Retinal pigment epithelial cell (primary cell): ENCODE measurements at regions not wholly inside any gene's neighbourhood (a gene's known extent, or its start where the extent isn't known, plus 50 kb on each side); places are given as distances from the start of the nearest gene placed in this dataset.
"Not testable (repeated sequence)": the region's sequence is repeated elsewhere in the genome, so short reads cannot be mapped to it uniquely, and the experiment has no call there.

Experiments
- DNase-seq: peaks from one replicate; pipeline ENCODE4 v3.0.0-alpha.2; 2010; ENCODE audit warnings: low read depth
- H3K4me3 ChIP-seq: 2 replicates; pipeline ENCODE4 v1.5.1; 2011; ENCODE audit warnings: mild to moderate bottlenecking, low read length, control low read depth, moderate library complexity
- CTCF ChIP-seq: conservative IDR thresholded peaks from 2 replicates; pipeline ENCODE4 v1.5.1; 2011; ENCODE audit warnings: low read depth, low read length, control low read depth, inconsistent platforms

- no peak overlapping the region for H3K4me3 ChIP-seq
- TF ChIP-seq CTCF, result no peak
- peak; percentile 77 for DNase-seq
Measured at GRCh38 chr10:61197057-61197456, 253.1 kb upstream of the RHOBTB1 start.

DNA sequence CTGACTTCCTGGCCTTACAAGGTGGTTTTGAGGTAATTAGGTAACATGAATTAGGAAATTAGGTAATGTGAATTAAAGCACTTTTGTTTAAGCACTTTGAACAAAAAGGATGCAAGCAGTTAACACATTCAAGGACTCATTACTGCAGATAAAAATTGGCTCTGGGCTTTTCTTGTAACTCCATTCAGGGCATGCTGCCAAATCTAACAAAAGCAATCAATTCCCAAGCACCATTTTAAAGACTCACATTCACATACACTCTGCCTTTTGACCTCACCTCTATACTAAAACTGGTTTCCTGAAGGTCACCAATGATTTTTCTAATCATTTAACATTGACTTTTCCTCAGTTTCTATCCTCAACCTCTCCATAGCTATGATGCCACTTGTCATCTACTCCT is 251.2 kb upstream of the RHOBTB1 start:
- no peak for TF ChIP-seq CTCF
- H3K4me3 ChIP-seq, result no peak overlapping the region
- DNase-seq, result no peak

GRCh38 chr10:61192589-61192988 is 248.6 kb upstream of the RHOBTB1 start:
- not testable (repeated sequence) for DNase-seq, H3K4me3 ChIP-seq

DNA sequence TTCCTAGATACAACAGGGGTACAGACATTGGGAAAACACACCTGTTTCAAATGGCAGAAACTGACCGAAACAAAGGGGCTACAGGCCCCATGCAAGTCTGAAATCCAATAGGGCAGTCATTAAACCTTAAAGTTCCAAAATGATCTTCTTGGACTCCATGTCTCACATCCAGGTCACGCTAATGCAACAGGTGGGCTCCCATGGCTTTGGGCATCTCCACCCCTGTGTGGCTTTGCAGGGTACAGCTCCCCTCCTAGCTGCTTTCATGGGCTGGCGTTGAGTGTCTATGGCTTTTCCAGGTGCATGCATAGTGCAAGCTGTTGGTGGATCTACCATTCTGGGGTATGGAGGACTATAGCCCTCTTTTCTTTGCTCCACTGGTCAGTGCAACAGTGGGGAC is 248.1 kb upstream of the RHOBTB1 start:
- no peak for DNase-seq
- TF ChIP-seq CTCF, result no peak
- H3K4me3 ChIP-seq, result no peak overlapping the region

DNA sequence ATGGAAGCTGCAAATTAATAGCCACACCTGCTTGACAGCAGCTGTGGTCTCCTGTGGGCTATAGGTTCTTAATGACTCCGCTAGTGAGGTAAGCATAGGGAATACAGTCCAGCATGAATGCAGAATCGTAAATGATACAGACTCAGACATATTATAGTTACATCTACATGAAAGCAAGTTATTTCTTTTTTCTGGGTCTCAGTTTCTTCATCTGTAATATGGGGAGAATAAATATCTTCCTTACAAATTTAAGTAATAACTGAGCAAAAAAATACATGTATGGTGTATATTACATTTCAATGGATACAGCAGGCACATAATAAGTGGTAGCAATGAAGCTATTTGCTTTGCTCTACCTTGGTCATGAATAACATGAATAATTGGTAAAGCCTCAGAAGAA is 245.9 kb upstream of the RHOBTB1 start:
- TF ChIP-seq CTCF, result no peak

GRCh38 chr10:61188691-61189090 is 244.7 kb upstream of the RHOBTB1 start:
- no peak for DNase-seq
- TF ChIP-seq CTCF, result no peak
- no peak overlapping the region for H3K4me3 ChIP-seq

More for the DNA sequence above, 245.9 kb upstream of the RHOBTB1 start:
- no peak for DNase-seq
- H3K4me3 ChIP-seq, result no peak overlapping the region

DNA sequence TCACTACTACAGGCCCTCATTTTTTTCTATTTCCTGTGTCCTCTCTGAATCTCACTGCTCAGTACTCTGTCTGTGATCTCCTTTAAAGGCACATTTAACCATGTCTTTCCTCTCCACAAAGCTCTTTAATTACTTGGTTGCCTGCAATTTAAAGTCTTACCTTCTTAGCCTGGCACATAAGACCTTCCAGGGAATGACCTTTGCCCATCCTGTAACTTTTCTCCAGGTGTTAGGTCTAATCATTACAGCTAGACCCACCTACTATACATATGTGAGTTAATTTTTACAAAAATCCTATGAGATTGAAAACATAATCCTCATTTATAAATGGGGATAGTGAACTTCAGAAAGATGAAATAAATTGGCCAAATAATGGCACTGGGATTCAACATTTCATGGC is 244.1 kb upstream of the RHOBTB1 start:
- no peak for DNase-seq
- no peak overlapping the region for H3K4me3 ChIP-seq
- no peak for TF ChIP-seq CTCF

DNA sequence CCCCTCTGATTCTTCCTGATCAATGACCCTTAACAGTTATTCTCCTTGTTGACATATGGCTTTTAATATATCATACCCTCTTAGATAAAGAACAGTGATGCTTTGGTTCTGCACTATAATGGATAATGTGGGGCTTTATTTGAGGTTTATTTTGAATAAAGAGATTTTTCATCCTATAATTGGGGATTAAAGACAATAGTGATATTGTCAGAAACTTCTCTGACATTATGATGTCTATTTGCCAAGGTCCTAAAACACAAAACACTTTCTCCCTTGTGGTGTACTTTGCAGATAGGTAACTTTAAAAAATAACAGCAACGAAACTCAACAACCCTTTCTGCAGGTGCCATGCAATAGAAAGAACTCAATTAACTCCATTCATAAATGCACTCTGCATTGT is 243.6 kb upstream of the RHOBTB1 start:
- no peak for DNase-seq

More for the DNA sequence above, 243.6 kb upstream of the RHOBTB1 start:
- TF ChIP-seq CTCF, result no peak
- H3K4me3 ChIP-seq, result no peak overlapping the region
